Omental fat pad (tissue), 3 donors: ENCODE measurements at regions not wholly inside any gene's neighbourhood (a gene's known extent, or its start where the extent isn't known, plus 50 kb on each side); places are given as distances from the start of the nearest gene placed in this dataset.

Experiments
- ATAC-seq: fragments of 150-250 bp; one replicate; pipeline ENCODE4 v1.9.1; 2016; ENCODE audit warnings: mild to moderate bottlenecking, moderate library complexity; ENCODE audit not compliant: low FRiP score
- DNase-seq: peaks from one replicate; pipeline ENCODE4 v3.0.0-alpha.2; 2019; ENCODE audit warnings: low spot score
- TF ChIP-seq, protein P1 (sequence below), 3 donors: fragments of 450-650 bp; IDR thresholded peaks; one replicate each; pipeline ENCODE4 v1.5.1; 2016 to 2017; ENCODE audit warnings: antibody characterized with exemption in 3 of 3, mild to moderate bottlenecking in 3 of 3, moderate library complexity in 2 of 3

DNA sequence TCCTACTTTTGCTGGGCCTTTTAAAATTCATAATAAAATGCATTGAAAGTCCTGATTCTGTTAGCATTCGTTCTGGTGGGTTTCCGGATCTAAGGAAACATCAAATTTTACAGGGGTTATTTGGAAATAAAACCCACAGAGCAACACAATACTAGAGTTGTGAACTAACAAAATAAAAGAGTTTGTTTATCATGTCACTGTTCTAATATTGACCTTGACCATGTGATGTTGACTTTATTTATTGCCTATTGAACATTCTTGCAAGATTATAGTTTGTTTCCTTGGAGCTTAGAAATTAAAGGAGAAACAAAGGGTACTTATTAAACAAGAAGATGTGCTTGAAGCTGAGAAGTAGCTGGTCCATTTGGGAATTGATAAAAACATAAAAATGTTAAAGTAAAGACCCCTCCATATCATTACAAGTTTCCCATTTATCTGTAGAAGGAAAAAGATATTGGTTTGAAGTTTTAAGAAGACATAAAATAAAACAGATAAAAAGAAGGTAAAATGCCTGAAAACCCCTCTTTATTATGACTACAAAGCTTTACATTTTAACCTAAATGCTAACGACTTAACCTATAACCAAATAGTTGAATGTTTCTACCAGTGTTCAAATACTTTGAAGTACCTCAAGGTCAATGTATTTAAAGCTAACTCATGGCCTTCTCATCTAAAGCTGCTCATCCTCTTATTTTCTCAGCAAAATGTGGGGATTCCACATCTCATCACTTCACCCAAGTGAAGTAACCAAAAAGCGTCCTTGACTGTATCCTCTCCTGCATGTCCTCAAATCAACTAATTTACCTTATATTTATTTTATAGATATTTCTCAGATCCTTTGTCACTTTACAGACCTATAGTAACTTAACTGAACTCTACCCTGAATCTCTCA is 179.6 kb downstream of the GASK1B start:
- DNase-seq: no peak
- no peak for ATAC-seq
- TF ChIP-seq, protein P1, sequence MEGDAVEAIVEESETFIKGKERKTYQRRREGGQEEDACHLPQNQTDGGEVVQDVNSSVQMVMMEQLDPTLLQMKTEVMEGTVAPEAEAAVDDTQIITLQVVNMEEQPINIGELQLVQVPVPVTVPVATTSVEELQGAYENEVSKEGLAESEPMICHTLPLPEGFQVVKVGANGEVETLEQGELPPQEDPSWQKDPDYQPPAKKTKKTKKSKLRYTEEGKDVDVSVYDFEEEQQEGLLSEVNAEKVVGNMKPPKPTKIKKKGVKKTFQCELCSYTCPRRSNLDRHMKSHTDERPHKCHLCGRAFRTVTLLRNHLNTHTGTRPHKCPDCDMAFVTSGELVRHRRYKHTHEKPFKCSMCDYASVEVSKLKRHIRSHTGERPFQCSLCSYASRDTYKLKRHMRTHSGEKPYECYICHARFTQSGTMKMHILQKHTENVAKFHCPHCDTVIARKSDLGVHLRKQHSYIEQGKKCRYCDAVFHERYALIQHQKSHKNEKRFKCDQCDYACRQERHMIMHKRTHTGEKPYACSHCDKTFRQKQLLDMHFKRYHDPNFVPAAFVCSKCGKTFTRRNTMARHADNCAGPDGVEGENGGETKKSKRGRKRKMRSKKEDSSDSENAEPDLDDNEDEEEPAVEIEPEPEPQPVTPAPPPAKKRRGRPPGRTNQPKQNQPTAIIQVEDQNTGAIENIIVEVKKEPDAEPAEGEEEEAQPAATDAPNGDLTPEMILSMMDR (IDR thresholded peaks at IDR 0.05): no peak

DNA sequence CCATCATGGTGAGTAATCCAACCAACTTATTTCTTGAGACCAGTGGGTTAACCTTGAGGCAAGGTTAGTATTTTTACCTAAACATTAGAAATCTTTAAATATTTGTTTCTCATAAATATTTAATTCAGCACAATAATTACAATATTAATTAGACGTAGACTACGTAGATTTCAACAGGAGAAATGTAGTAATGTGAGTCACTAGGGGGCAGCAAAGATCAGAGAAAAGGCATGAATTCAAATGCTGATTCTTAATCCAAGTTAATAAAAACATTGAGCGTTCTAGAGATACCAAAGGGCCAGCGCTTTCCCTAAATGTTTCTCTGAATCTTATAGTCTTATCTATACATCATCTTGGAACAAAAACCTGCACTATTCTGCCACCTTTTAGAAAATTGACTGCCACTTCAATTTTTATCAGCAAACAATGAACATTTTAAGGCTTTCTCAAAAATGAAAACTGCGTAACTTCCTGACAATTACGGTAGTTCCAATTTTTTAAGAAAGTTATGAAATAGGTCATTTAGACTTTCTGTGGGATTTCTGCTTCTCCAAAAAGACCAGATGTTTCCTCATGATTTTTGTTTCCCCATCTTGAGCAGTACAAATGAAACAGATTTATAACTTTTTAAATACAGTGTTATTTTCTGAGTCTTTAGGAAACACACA is 180.7 kb downstream of the GASK1B start:
- TF ChIP-seq, protein P1 (IDR thresholded peaks at IDR 0.05): peak in 1 of 3 donors; percentile 16
- ATAC-seq: peak; percentile 85
- no peak for DNase-seq

DNA sequence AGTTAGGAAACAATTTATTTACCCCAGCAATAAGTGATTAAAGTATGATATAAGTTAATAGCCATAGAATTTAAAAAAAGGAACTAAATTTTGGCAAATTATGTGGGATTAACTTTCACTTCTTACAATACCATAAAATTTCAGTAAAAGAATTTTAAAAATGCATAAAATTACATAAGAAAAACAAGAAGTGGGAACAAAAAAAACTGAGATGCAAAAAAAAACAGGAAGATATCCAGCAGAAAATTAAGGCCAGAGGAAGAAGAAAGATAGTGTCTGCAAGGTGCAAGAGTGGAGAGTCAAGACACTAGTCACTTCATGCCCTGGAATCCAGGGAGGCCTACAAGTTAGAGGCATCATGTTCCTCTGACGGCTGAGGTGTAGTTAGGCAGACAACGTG is 184.2 kb downstream of the GASK1B start:
- DNase-seq: no peak
- TF ChIP-seq, protein P1 (IDR thresholded peaks at IDR 0.05): no peak
- ATAC-seq: no peak

DNA sequence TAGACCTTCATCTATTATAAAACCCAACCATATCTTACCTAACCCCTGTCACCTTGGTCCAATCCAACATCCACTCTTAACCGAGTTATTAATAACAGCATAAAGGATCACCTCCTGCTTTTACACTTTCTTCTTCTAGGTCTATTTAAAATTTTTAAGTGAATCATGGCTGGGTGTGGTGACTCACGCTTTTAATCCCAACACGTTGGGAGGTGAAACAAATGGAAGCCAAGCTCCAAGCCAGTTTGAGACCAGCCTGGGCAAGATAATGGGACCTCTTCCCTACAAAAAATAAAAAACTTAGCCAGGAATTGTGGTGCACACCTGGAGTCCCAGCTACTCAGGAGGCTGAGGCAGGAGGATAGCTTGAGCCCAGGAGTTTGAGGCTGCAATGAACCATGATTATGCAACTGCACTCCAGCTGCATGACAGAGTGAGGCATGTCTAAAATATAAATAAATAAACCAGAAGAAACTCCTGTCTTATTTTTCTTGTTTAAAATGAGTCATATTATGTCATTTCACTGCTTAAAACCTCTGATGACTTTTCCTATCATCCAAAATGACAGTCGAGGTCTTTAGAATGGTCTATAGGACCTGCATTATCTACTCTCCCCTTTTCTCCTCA is 188.4 kb downstream of the GASK1B start:
- TF ChIP-seq, protein P1 (IDR thresholded peaks at IDR 0.05): no peak
- no peak for DNase-seq
- no peak for ATAC-seq

DNA sequence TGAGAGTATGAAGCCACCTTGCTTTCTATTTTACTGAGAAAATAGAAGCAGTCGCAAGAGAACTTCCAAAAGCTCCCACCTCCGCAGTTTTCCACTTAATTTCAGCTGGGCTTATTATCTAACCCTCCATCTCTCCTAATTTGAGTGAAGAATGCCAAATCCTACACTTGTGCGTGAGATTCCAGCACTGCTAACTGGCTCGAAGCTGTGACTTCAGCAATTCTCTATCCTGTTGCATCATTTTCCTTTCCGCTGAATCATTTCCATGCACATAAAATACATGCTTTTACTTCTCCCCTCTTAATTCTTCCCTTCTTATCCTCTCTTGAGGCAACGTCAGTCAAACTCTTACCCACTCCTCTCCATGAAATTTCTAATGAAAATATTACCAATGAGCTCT is 189.5 kb downstream of the GASK1B start:
- TF ChIP-seq, protein P1 (IDR thresholded peaks at IDR 0.05): no peak
- DNase-seq: no peak
- no peak for ATAC-seq

DNA sequence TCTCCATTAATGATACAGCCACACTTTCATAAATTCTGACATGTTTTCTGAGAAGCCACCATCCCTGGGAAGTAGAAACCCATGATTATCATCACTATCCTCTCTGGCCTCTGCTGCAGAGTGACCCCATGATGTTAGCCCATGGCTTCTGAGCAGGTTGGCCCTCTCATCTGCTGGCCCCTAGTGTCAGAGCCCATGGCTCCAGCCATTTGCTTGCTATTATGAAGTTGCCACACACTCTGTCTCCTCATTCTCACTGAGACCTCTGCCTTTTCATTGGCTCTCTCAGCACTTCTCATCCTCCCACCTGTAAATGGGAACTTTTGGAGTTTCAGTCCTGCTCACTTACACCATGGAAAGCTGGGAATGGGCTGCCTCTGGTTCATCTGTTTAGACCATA is 192.7 kb downstream of the GASK1B start:
- ATAC-seq (no peak), DNase-seq (no peak)
- TF ChIP-seq, protein P1 (IDR thresholded peaks at IDR 0.05): no peak
